ENCODE measurements at regions not wholly inside any gene's neighbourhood (a gene's known extent, or its start where the extent isn't known, plus 50 kb on each side); places are given as distances from the start of the nearest gene placed in this dataset.

- ATAC-seq (no peak), FAIRE-seq (no peak), DNase-seq (ENCODE audit: low read depth, low spot score) (no peak)
- in situ Hi-C loops (cut with MboI) (no loop called here), intact Hi-C loops (cut with micrococcal nuclease; ENCODE audit: unreplicated experiment) (no loop called here)
- ChIA-PET POLR2A (no interaction called here), SMC1A (ENCODE audit: uncharacterized antibody, unreplicated experiment) (interaction anchor here (1.5 to 1.7 kb wide), 2 partner anchors 9 to 254 kb away, joined by 3 to 5 read pairs; no protein-coding TSS in a partner anchor), CTCF (no interaction called here), RAD21 (ENCODE audit: unreplicated experiment) (no interaction called here)
- Histone ChIP-seq H3K9me3 (replicated peaks; ENCODE audit: control insufficient read depth, insufficient read depth, low read length) (no peaks in the 10 kb centered on the region), H3K4me2 (ENCODE audit: control insufficient read depth, insufficient read depth) (no peak overlapping the region), H3K4me1 (ENCODE audit: control insufficient read depth, insufficient read depth, low read length) (no peaks in the 10 kb centered on the region), H3K27ac (ENCODE audit: control insufficient read depth, insufficient read depth) (no peak overlapping the region), H4K20me1 (ENCODE audit: control insufficient read depth, insufficient read depth) (no peaks in the 10 kb centered on the region), H3K79me2 (ENCODE audit: control insufficient read depth, insufficient read depth, low read length) (no peaks in the 10 kb centered on the region), H3K36me3 (ENCODE audit: control insufficient read depth in 2 of 2, insufficient read depth in 2 of 2, low read length in 1 of 2) (no peaks in the 10 kb centered on the region), H3K9ac (ENCODE audit: control insufficient read depth, insufficient read depth, low read length) (no peak overlapping the region), H2AFZ (ENCODE audit: control insufficient read depth, low read depth, low read length) (no peak overlapping the region), H3K4me3 (no peak overlapping the region), H3K27me3 (replicated peaks in 1 of 2; ENCODE audit: control insufficient read depth in 2 of 2, insufficient read depth in 2 of 2, low read length in 1 of 2) (no peaks in the 10 kb centered on the region)
- TF ChIP-seq HDAC6 (IDR thresholded peaks at IDR 0.05; ENCODE audit: unreplicated experiment) (no peak), NR2C1 (IDR thresholded peaks at IDR 0.05) (no peak), ASH2L (IDR thresholded peaks at IDR 0.05; ENCODE audit: borderline replicate concordance, low read depth) (no peak), TCF3 (IDR thresholded peaks at IDR 0.05; ENCODE audit: borderline replicate concordance, insufficient read depth, low read depth, low read length) (no peak), NFYB (IDR thresholded peaks at IDR 0.05; ENCODE audit: insufficient read depth, low read depth, low read length) (no peak), RAD21 (IDR thresholded peaks at IDR 0.05; ENCODE audit: insufficient read depth, low read depth, low read length) (no peak), RB1 (IDR thresholded peaks at IDR 0.05; ENCODE audit: borderline replicate concordance) (no peak), USF1 (IDR thresholded peaks at IDR 0.05; ENCODE audit: borderline replicate concordance, extremely low read length, insufficient read depth, low read depth, low read length) (no peak), BACH1 (IDR thresholded peaks at IDR 0.05; ENCODE audit: borderline replicate concordance) (no peak), SIX5 (IDR thresholded peaks at IDR 0.05; ENCODE audit: low read depth, low read length, severe bottlenecking) (no peak), CBX5 (IDR thresholded peaks at IDR 0.05; ENCODE audit: low read depth) (no peak), SREBF1 (IDR thresholded peaks at IDR 0.05; ENCODE audit: low read length) (no peak), PKNOX1 (IDR thresholded peaks at IDR 0.05) (no peak), JUNB (IDR thresholded peaks at IDR 0.05) (no peak)
- TF ChIP-seq, protein P1, sequence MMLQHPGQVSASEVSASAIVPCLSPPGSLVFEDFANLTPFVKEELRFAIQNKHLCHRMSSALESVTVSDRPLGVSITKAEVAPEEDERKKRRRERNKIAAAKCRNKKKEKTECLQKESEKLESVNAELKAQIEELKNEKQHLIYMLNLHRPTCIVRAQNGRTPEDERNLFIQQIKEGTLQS (IDR thresholded peaks at IDR 0.05; ENCODE audit: borderline replicate concordance, extremely low read depth, low read depth, low read length), result no peak
- BruUV-seq (replicated peaks), result no TSS peak
- 67% methylated on average over 4 of the region's 4 CpGs for WGBS (ENCODE audit: insufficient coverage, insufficient replicate concordance, low lambda C conversion rate, missing lambda C conversion rate)
Observed at GRCh38 chrX:115388879-115389278, 99.4 kb downstream of the LUZP4 start.
